DND-41 (cell line): ENCODE measurements at regions not wholly inside any gene's neighbourhood (a gene's known extent, or its start where the extent isn't known, plus 50 kb on each side); places are given as distances from the start of the nearest gene placed in this dataset.

ENCODE experiments used
- ATAC-seq: fragments of 200-7000 bp; cut with Tn5 transposase; 3 replicates; pipeline ENCODE4 v1.9.1; 2021; ENCODE audit warnings: low read depth; ENCODE audit not compliant: insufficient read depth
- DNase-seq: peaks from one replicate; pipeline ENCODE4 v3.0.0-alpha.2; 2020
- H2AFZ ChIP-seq: 2 replicates; pipeline ENCODE4 v1.6.0; 2012; ENCODE audit warnings: low read depth, low read length
- H3K27ac ChIP-seq: 2 replicates; pipeline ENCODE4 v1.5.1; 2012; ENCODE audit warnings: low read length, inconsistent platforms
- H3K27me3 ChIP-seq: fragments of 200-600 bp; sonication (generic); 2 replicates; pipeline ENCODE4 v1.6.0; 2012; ENCODE audit warnings: low read length, mild to moderate bottlenecking, inconsistent platforms; ENCODE audit not compliant: insufficient read depth, poor library complexity
- H3K36me3 ChIP-seq: 2 replicates; pipeline ENCODE4 v1.5.1; 2012; ENCODE audit warnings: low read length, inconsistent platforms; ENCODE audit not compliant: insufficient read depth
- H3K4me1 ChIP-seq: 2 replicates; pipeline ENCODE4 v1.5.1; 2012; ENCODE audit warnings: mild to moderate bottlenecking, low read length; ENCODE audit not compliant: insufficient read depth
- H3K4me2 ChIP-seq: 2 replicates; pipeline ENCODE4 v1.6.0; 2012; ENCODE audit warnings: mild to moderate bottlenecking, moderate library complexity, low read length, inconsistent platforms; ENCODE audit not compliant: insufficient read depth
- H3K4me3 ChIP-seq, 2 experiments: fragments of 200-600 bp in 1 of 2; shearing (Covaris generic) in 1 of 2; 2 replicates each; pipeline ENCODE4 v1.5.1; 2012 to 2016; ENCODE audit warnings: inconsistent platforms in 2 of 2, low read length in 2 of 2, mild to moderate bottlenecking in 2 of 2, low read depth in 1 of 2, moderate library complexity in 1 of 2
- H3K79me2 ChIP-seq: 2 replicates; pipeline ENCODE4 v1.6.0; 2012; ENCODE audit warnings: low read length, inconsistent platforms; ENCODE audit not compliant: insufficient read depth
- H3K9ac ChIP-seq: 2 replicates; pipeline ENCODE4 v1.6.0; 2012; ENCODE audit warnings: low read depth, mild to moderate bottlenecking, inconsistent platforms, low read length, moderate library complexity
- H3K9me3 ChIP-seq: 2 replicates; pipeline ENCODE4 v1.5.1; 2012; ENCODE audit warnings: low read length, moderate library complexity, mild to moderate bottlenecking, inconsistent platforms; ENCODE audit not compliant: insufficient read depth, severe bottlenecking
- H4K20me1 ChIP-seq: 2 replicates; pipeline ENCODE4 v1.6.0; 2012; ENCODE audit warnings: low read length; ENCODE audit not compliant: insufficient read depth
- EZH2 ChIP-seq: IDR thresholded peaks from 3 replicates; pipeline ENCODE4 v1.6.1; 2012; ENCODE audit warnings: borderline replicate concordance, low read depth, mild to moderate bottlenecking, moderate library complexity, low read length, inconsistent platforms; ENCODE audit not compliant: severe bottlenecking
- TF ChIP-seq, protein P1 (sequence below): IDR thresholded peaks from 2 replicates; pipeline ENCODE4 v1.5.1; 2012; ENCODE audit warnings: borderline replicate concordance, low read length, moderate library complexity, mild to moderate bottlenecking; ENCODE audit not compliant: poor library complexity, severe bottlenecking; ENCODE audit errors: extremely low read depth

DNA sequence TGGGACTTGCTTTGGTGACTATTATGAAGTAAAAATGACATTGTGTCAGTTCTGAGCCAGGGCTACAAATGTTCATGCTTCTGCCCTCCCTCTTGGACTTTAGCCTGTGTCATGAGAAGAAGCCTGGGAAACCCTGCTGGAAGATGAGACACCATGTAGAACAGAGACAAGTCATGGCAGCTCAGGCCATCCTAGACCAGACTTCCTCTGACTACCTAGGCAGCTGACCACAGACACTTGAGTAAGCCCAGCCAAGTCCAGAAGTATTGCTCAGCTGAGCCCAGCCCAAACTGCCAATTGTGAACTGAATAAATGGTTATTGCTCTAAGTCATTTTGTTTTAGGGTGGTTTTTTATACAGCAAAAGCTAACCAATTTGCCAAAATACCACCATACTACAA lies 467.6 kb upstream of the CNKSR2 start:
- no peaks in the 10 kb centered on the region for H3K36me3 ChIP-seq
- no peak overlapping the region for H3K4me2 ChIP-seq
- H2AFZ ChIP-seq = no peak overlapping the region
- H3K27me3 ChIP-seq = no peaks in the 10 kb centered on the region
- H3K9me3 ChIP-seq = no peaks in the 10 kb centered on the region
- no peak for TF ChIP-seq EZH2
- TF ChIP-seq, protein P1, sequence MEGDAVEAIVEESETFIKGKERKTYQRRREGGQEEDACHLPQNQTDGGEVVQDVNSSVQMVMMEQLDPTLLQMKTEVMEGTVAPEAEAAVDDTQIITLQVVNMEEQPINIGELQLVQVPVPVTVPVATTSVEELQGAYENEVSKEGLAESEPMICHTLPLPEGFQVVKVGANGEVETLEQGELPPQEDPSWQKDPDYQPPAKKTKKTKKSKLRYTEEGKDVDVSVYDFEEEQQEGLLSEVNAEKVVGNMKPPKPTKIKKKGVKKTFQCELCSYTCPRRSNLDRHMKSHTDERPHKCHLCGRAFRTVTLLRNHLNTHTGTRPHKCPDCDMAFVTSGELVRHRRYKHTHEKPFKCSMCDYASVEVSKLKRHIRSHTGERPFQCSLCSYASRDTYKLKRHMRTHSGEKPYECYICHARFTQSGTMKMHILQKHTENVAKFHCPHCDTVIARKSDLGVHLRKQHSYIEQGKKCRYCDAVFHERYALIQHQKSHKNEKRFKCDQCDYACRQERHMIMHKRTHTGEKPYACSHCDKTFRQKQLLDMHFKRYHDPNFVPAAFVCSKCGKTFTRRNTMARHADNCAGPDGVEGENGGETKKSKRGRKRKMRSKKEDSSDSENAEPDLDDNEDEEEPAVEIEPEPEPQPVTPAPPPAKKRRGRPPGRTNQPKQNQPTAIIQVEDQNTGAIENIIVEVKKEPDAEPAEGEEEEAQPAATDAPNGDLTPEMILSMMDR = no peak
- H4K20me1 ChIP-seq = no peaks in the 10 kb centered on the region
- no peak overlapping the region for H3K9ac ChIP-seq
- ATAC-seq = no peak
- DNase-seq = no peak
- H3K4me1 ChIP-seq = no peaks in the 10 kb centered on the region
- H3K4me3 ChIP-seq = no peak overlapping the region
- H3K27ac ChIP-seq = no peak overlapping the region
- H3K79me2 ChIP-seq = no peaks in the 10 kb centered on the region

DNA sequence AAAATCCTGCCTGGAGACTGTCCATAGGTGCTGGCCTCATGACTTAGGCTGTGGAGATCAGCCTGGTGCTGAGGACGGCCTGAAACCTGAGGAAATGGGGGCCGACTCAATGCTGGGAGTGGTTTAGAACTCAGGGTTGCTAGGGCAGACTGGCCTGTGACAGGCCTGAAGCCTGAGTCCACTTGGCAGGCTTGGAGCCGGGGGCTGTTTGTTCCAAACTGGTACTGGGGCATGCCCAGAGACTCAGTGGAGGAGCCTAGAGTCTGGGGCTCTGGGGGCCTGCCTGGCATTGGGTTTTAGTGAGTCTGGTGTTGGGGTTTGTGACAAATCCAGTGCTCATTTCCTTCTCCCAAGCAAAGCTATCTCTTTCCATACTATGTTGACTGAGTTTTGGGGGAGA lies 489.7 kb upstream of the CNKSR2 start:
- no peaks in the 10 kb centered on the region for H3K27me3 ChIP-seq
- H3K36me3 ChIP-seq = no peaks in the 10 kb centered on the region
- H3K9ac ChIP-seq = no peak overlapping the region
- ATAC-seq (no peak), DNase-seq (no peak)
- no peaks in the 10 kb centered on the region for H4K20me1 ChIP-seq
- no peak overlapping the region for H3K4me2 ChIP-seq
- no peak overlapping the region for H3K27ac ChIP-seq
- TF ChIP-seq, protein P1 = no peak
- no peak for TF ChIP-seq EZH2
- H2AFZ ChIP-seq = no peak overlapping the region
- H3K4me1 ChIP-seq = no peaks in the 10 kb centered on the region
- no peaks in the 10 kb centered on the region for H3K9me3 ChIP-seq
- H3K79me2 ChIP-seq = no peaks in the 10 kb centered on the region
- no peak overlapping the region for H3K4me3 ChIP-seq

DNA sequence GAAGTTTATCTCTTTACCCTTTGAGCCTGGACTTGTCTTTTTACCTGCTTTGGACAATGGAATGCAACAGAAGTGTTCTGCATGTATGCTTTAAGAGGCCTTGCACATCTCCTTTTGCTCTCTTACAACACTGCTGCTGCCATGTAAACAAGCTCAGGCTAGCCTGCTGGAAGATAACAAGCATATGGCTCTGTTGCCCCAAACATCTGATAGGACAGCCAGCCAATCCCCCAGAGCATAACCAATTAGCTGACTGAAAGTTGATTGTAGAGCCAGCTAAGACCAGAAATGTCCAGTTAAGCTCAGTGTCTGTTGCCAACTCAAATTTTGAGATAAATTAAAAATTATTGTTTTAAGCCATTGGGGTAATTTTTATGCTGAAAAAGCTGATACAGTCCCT lies 510.6 kb upstream of the CNKSR2 start:
- Histone ChIP-seq H3K4me2 (no peak overlapping the region), H3K27me3 (no peaks in the 10 kb centered on the region), H3K9ac (no peak overlapping the region), H3K4me3 (no peak overlapping the region), H2AFZ (no peak overlapping the region), H3K36me3 (no peaks in the 10 kb centered on the region), H3K27ac (no peak overlapping the region), H3K79me2 (no peaks in the 10 kb centered on the region), H4K20me1 (no peaks in the 10 kb centered on the region), H3K9me3 (no peaks in the 10 kb centered on the region), H3K4me1 (no peaks in the 10 kb centered on the region)
- no peak for DNase-seq
- no peak for TF ChIP-seq EZH2
- TF ChIP-seq, protein P1 = no peak
- ATAC-seq = no peak

DNA sequence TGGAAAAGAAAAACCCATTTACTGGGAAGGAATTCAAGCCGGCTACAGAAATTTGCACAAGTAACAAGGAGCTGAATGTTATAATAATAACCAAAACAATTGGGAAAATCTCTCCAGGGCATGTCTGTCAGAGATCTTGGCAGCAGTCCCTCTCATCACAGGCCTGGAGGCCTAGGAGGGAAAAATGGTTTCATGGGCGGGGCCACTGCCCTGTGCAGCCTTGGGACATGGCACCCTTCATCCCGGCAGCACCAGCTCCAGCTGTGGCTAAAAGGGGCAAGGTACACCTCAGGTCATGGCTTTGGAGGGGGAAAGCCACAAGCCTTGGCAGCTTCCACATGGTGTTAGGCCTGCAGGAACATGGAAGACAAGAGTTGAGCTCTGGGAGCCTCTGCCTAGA lies 513.1 kb upstream of the CNKSR2 start:
- no peak for ATAC-seq
- H3K27me3 ChIP-seq = no peaks in the 10 kb centered on the region
- H3K9ac ChIP-seq = no peak overlapping the region
- H4K20me1 ChIP-seq = no peaks in the 10 kb centered on the region
- H3K4me3 ChIP-seq = no peak overlapping the region
- no peaks in the 10 kb centered on the region for H3K4me1 ChIP-seq
- no peak overlapping the region for H2AFZ ChIP-seq
- TF ChIP-seq EZH2 = no peak
- TF ChIP-seq, protein P1 = no peak
- no peak overlapping the region for H3K27ac ChIP-seq
- no peak for DNase-seq
- no peaks in the 10 kb centered on the region for H3K9me3 ChIP-seq
- no peaks in the 10 kb centered on the region for H3K79me2 ChIP-seq
- no peak overlapping the region for H3K4me2 ChIP-seq
- H3K36me3 ChIP-seq = no peaks in the 10 kb centered on the region
